Right lobe of liver (tissue), 6 donors: ENCODE measurements at regions not wholly inside any gene's neighbourhood (a gene's known extent, or its start where the extent isn't known, plus 50 kb on each side); places are given as distances from the start of the nearest gene placed in this dataset.
"Not testable (repeated sequence)": the region's sequence is repeated elsewhere in the genome, so short reads cannot be mapped to it uniquely, and the experiment has no call there.

ENCODE experiments used
- ATAC-seq, 4 donors: fragments of 200-7000 bp; cut with Tn5 transposase; one replicate each; pipeline ENCODE4 v1.9.1; 2020; ENCODE audit warnings: mild to moderate bottlenecking in 4 of 4, moderate library complexity in 4 of 4
- DNase-seq, 3 donors: peaks; one replicate each; pipeline ENCODE4 v3.0.0-alpha.2; 2020
- H3K27ac ChIP-seq, 3 donors: fragments of 200-600 bp; one replicate each; pipeline ENCODE4 v1.8.0; 2022
- H3K27me3 ChIP-seq, 2 donors: fragments of 200-600 bp; one replicate each; pipeline ENCODE4 v1.8.0; 2022
- H3K36me3 ChIP-seq, 4 donors: fragments of 200-600 bp; sonication (generic) in 1 of 4; one replicate each; pipeline versions ENCODE4 v1.5.1 to v1.8.0; 2017 to 2022; ENCODE audit warnings: control low read depth in 1 of 4
- H3K4me1 ChIP-seq, 4 donors: fragments of 200-600 bp; sonication (generic) in 1 of 4; one replicate each; pipeline versions ENCODE4 v1.5.1 to v1.8.0; 2017 to 2022; ENCODE audit warnings: control low read depth in 1 of 4
- H3K4me3 ChIP-seq, 3 donors: fragments of 200-600 bp; one replicate each; pipeline ENCODE4 v1.8.0; 2022
- H3K9me3 ChIP-seq, 4 donors: fragments of 200-600 bp; sonication (generic) in 1 of 4; one replicate each; pipeline versions ENCODE4 v1.5.1 to v1.8.0; 2017 to 2022; ENCODE audit warnings: control low read depth in 1 of 4
- CTCF ChIP-seq, 4 donors: fragments of 200-600 bp in 3 of 4; fragments of 450-650 bp in 1 of 4; IDR thresholded peaks; one replicate each; pipeline versions ENCODE4 v1.5.1 to v1.8.0; 2016 to 2022; ENCODE audit warnings: antibody characterized with exemption in 4 of 4, mild to moderate bottlenecking in 2 of 4
- POLR2A ChIP-seq: fragments of 450-650 bp; IDR thresholded peaks from one replicate; pipeline ENCODE4 v1.6.1; 2017; ENCODE audit warnings: antibody characterized with exemption, mild to moderate bottlenecking
- WGBS: methylation state at CpG from one replicate; pipeline ENCODE4 v1.1.6; 2018; ENCODE audit warnings: low coverage, low lambda C conversion rate; ENCODE audit not compliant: insufficient coverage; ENCODE audit errors: missing lambda C conversion rate; 5-methylcytosine and 5-hydroxymethylcytosine counted together
- intact Hi-C, 2 donors: fragments of 100-400 bp; cut with DNase I; formaldehyde crosslinking; loops; one replicate each; pipeline versions ENCODE4 v1.11.2 to v1.14.1; 2022
- donor health status: DM: no; HTN: yes; CAD: no.
- donor health status: DM: no; HTN: no; CAD: no.
- donor health status: DM: no; HTN: no; CAD: no.
- donor health status: DM: no; HTN: yes; CAD: no.
- donor health status: DM: no; HTN: yes; CAD: no.

- Histone ChIP-seq H3K27ac (no peak overlapping the region), H3K4me1 (no peaks in the 10 kb centered on the region), H3K27me3 (no peaks in the 10 kb centered on the region), H3K4me3 (no peak overlapping the region), H3K9me3 (no peaks in the 10 kb centered on the region), H3K36me3 (no peaks in the 10 kb centered on the region)
- intact Hi-C loops: no loop called here
- DNase-seq: no peak
- TF ChIP-seq CTCF (IDR thresholded peaks at IDR 0.05): no peak
- TF ChIP-seq POLR2A: no peak
- no peak for ATAC-seq
These were observed 154.3 kb downstream of the NR2F2 start for GRCh38 chr15:96484830-96485229.

- peak in 2 of 4 donors; percentile 23 to 68 for ATAC-seq
- TF ChIP-seq POLR2A (no peak), CTCF (IDR thresholded peaks at IDR 0.05) (no peak)
- 28% methylated on average over 3 of the region's 3 CpGs for WGBS
- Histone ChIP-seq H3K9me3 (no peaks in the 10 kb centered on the region), H3K4me1 (no peaks in the 10 kb centered on the region), H3K27ac (no peak overlapping the region), H3K36me3 (no peaks in the 10 kb centered on the region), H3K27me3 (no peaks in the 10 kb centered on the region), H3K4me3 (no peak overlapping the region)
- intact Hi-C loops: no loop called here
- no peak for DNase-seq
These were observed 156.7 kb downstream of the NR2F2 start for GRCh38 chr15:96487245-96487644.

GRCh38 chr15:96491066-96491699, 160.7 kb downstream of the NR2F2 start:
- intact Hi-C loops, H3K27ac ChIP-seq, H3K27me3 ChIP-seq, H3K4me1 ChIP-seq, H3K9me3 ChIP-seq, DNase-seq, ATAC-seq, H3K4me3 ChIP-seq, H3K36me3 ChIP-seq: not testable (repeated sequence)
- WGBS: 64% methylated on average over 5 of the region's 15 CpGs

GRCh38 chr15:96491700-96492644, 161.5 kb downstream of the NR2F2 start:
- H3K4me3 ChIP-seq, ATAC-seq, H3K9me3 ChIP-seq, H3K27me3 ChIP-seq, H3K27ac ChIP-seq, H3K36me3 ChIP-seq, intact Hi-C loops, H3K4me1 ChIP-seq: not testable (repeated sequence)
- 100% methylated on average over 1 of the region's 58 CpGs for WGBS
- peak in 1 of 3 donors; percentile 45 for DNase-seq

- H3K9me3 ChIP-seq: no peaks in the 10 kb centered on the region
- no peak overlapping the region for H3K4me3 ChIP-seq
- TF ChIP-seq POLR2A (no peak), CTCF (IDR thresholded peaks at IDR 0.05) (no peak)
- intact Hi-C loops: no loop called here
- H3K36me3 ChIP-seq: no peaks in the 10 kb centered on the region
- no peaks in the 10 kb centered on the region for H3K4me1 ChIP-seq
- DNase-seq (no peak), ATAC-seq (no peak)
- no peak overlapping the region for H3K27ac ChIP-seq
- WGBS: 57% methylated on average over 6 of the region's 7 CpGs
- no peaks in the 10 kb centered on the region for H3K27me3 ChIP-seq
These were observed 164.0 kb downstream of the NR2F2 start for GRCh38 chr15:96494505-96494904.
